ENCODE measurements at regions not wholly inside any gene's neighbourhood (a gene's known extent, or its start where the extent isn't known, plus 50 kb on each side); places are given as distances from the start of the nearest gene placed in this dataset.

DNA sequence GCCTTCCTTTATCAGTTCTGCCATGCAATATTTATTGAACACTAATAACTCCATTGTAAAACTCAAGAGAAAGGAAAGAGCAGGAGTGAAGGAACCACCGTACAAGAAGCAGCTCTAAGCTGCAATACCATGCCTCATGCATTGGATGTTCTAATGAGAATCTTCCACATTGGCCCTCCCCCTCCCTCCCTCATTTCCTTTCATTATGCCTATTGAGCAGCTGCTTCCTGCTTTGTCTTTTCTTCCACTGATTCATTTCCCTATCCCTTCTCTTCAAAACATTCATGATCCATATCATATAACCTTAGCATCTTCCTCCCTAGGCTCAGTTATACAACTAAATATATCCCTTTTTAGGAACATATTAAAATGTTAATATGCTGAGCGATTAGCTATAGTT is 698.7 kb upstream of the GOLIM4 start:
- TF ChIP-seq, protein P1, sequence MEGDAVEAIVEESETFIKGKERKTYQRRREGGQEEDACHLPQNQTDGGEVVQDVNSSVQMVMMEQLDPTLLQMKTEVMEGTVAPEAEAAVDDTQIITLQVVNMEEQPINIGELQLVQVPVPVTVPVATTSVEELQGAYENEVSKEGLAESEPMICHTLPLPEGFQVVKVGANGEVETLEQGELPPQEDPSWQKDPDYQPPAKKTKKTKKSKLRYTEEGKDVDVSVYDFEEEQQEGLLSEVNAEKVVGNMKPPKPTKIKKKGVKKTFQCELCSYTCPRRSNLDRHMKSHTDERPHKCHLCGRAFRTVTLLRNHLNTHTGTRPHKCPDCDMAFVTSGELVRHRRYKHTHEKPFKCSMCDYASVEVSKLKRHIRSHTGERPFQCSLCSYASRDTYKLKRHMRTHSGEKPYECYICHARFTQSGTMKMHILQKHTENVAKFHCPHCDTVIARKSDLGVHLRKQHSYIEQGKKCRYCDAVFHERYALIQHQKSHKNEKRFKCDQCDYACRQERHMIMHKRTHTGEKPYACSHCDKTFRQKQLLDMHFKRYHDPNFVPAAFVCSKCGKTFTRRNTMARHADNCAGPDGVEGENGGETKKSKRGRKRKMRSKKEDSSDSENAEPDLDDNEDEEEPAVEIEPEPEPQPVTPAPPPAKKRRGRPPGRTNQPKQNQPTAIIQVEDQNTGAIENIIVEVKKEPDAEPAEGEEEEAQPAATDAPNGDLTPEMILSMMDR (conservative IDR thresholded peaks at IDR 0.05; ENCODE audit: low read depth in 2 of 2), result no peak
- no peak for TF ChIP-seq ZNF114 (CRISPR knock-in tag; IDR thresholded peaks at IDR 0.05)
- TF ChIP-seq EZH2 (IDR thresholded peaks at IDR 0.05; ENCODE audit: low read depth, unreplicated experiment), result no peak
- TF ChIP-seq, protein P2, sequence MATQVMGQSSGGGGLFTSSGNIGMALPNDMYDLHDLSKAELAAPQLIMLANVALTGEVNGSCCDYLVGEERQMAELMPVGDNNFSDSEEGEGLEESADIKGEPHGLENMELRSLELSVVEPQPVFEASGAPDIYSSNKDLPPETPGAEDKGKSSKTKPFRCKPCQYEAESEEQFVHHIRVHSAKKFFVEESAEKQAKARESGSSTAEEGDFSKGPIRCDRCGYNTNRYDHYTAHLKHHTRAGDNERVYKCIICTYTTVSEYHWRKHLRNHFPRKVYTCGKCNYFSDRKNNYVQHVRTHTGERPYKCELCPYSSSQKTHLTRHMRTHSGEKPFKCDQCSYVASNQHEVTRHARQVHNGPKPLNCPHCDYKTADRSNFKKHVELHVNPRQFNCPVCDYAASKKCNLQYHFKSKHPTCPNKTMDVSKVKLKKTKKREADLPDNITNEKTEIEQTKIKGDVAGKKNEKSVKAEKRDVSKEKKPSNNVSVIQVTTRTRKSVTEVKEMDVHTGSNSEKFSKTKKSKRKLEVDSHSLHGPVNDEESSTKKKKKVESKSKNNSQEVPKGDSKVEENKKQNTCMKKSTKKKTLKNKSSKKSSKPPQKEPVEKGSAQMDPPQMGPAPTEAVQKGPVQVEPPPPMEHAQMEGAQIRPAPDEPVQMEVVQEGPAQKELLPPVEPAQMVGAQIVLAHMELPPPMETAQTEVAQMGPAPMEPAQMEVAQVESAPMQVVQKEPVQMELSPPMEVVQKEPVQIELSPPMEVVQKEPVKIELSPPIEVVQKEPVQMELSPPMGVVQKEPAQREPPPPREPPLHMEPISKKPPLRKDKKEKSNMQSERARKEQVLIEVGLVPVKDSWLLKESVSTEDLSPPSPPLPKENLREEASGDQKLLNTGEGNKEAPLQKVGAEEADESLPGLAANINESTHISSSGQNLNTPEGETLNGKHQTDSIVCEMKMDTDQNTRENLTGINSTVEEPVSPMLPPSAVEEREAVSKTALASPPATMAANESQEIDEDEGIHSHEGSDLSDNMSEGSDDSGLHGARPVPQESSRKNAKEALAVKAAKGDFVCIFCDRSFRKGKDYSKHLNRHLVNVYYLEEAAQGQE (IDR thresholded peaks at IDR 0.05; ENCODE audit: unreplicated experiment), result no peak
- no peak for TF ChIP-seq POLR2AphosphoS5 (IDR thresholded peaks at IDR 0.05; ENCODE audit: low read depth)
- TF ChIP-seq, protein P3, sequence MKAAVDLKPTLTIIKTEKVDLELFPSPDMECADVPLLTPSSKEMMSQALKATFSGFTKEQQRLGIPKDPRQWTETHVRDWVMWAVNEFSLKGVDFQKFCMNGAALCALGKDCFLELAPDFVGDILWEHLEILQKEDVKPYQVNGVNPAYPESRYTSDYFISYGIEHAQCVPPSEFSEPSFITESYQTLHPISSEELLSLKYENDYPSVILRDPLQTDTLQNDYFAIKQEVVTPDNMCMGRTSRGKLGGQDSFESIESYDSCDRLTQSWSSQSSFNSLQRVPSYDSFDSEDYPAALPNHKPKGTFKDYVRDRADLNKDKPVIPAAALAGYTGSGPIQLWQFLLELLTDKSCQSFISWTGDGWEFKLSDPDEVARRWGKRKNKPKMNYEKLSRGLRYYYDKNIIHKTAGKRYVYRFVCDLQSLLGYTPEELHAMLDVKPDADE (IDR thresholded peaks at IDR 0.05), result no peak
- TF ChIP-seq ZNF331 (CRISPR knock-in tag; IDR thresholded peaks at IDR 0.05; ENCODE audit: low read depth), result no peak
- TF ChIP-seq JUNB (IDR thresholded peaks at IDR 0.05; ENCODE audit: unreplicated experiment), result no peak
- no peak for TF ChIP-seq EZH2phosphoT487 (IDR thresholded peaks at IDR 0.05; ENCODE audit: unreplicated experiment)
- no peak for TF ChIP-seq CREB1 (CRISPR knock-in tag; IDR thresholded peaks at IDR 0.05; ENCODE audit: low read depth)
- TF ChIP-seq STAT1 (IDR thresholded peaks at IDR 0.05; ENCODE audit: unreplicated experiment), result no peak
- TF ChIP-seq NANOG (IDR thresholded peaks at IDR 0.05; ENCODE audit: borderline replicate concordance), result no peak
- TF ChIP-seq, protein P4, sequence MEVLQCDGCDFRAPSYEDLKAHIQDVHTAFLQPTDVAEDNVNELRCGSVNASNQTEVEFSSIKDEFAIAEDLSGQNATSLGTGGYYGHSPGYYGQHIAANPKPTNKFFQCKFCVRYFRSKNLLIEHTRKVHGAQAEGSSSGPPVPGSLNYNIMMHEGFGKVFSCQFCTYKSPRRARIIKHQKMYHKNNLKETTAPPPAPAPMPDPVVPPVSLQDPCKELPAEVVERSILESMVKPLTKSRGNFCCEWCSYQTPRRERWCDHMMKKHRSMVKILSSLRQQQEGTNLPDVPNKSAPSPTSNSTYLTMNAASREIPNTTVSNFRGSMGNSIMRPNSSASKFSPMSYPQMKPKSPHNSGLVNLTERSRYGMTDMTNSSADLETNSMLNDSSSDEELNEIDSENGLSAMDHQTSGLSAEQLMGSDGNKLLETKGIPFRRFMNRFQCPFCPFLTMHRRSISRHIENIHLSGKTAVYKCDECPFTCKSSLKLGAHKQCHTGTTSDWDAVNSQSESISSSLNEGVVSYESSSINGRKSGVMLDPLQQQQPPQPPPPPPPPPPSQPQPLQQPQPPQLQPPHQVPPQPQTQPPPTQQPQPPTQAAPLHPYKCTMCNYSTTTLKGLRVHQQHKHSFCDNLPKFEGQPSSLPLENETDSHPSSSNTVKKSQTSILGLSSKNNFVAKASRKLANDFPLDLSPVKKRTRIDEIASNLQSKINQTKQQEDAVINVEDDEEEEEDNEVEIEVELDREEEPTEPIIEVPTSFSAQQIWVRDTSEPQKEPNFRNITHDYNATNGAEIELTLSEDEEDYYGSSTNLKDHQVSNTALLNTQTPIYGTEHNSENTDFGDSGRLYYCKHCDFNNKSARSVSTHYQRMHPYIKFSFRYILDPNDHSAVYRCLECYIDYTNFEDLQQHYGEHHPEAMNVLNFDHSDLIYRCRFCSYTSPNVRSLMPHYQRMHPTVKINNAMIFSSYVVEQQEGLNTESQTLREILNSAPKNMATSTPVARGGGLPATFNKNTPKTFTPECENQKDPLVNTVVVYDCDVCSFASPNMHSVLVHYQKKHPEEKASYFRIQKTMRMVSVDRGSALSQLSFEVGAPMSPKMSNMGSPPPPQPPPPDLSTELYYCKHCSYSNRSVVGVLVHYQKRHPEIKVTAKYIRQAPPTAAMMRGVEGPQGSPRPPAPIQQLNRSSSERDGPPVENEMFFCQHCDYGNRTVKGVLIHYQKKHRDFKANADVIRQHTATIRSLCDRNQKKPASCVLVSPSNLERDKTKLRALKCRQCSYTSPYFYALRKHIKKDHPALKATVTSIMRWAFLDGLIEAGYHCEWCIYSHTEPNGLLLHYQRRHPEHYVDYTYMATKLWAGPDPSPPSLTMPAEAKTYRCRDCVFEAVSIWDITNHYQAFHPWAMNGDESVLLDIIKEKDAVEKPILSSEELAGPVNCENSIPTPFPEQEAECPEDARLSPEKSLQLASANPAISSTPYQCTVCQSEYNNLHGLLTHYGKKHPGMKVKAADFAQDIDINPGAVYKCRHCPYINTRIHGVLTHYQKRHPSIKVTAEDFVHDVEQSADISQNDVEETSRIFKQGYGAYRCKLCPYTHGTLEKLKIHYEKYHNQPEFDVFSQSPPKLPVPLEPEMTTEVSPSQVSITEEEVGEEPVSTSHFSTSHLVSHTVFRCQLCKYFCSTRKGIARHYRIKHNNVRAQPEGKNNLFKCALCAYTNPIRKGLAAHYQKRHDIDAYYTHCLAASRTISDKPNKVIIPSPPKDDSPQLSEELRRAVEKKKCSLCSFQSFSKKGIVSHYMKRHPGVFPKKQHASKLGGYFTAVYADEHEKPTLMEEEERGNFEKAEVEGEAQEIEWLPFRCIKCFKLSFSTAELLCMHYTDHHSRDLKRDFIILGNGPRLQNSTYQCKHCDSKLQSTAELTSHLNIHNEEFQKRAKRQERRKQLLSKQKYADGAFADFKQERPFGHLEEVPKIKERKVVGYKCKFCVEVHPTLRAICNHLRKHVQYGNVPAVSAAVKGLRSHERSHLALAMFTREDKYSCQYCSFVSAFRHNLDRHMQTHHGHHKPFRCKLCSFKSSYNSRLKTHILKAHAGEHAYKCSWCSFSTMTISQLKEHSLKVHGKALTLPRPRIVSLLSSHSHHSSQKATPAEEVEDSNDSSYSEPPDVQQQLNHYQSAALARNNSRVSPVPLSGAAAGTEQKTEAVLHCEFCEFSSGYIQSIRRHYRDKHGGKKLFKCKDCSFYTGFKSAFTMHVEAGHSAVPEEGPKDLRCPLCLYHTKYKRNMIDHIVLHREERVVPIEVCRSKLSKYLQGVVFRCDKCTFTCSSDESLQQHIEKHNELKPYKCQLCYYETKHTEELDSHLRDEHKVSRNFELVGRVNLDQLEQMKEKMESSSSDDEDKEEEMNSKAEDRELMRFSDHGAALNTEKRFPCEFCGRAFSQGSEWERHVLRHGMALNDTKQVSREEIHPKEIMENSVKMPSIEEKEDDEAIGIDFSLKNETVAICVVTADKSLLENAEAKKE (CRISPR knock-in tag; IDR thresholded peaks at IDR 0.05), result no peak

All from GM23338 (cell line).